ENCODE measurements at regions not wholly inside any gene's neighbourhood (a gene's known extent, or its start where the extent isn't known, plus 50 kb on each side); places are given as distances from the start of the nearest gene placed in this dataset.

GRCh38 chr16:65421596-65421995 is 299.7 kb upstream of the CDH11 start:
- no peaks in the 10 kb centered on the region for H4K20me1 ChIP-seq (ENCODE audit: insufficient read depth, low read length)
- no peaks in the 10 kb centered on the region for H3K79me2 ChIP-seq (ENCODE audit: insufficient read depth, low read length)
- no peak overlapping the region for H3K27ac Mint-ChIP-seq (ENCODE audit: unreplicated experiment)
- no peaks in the 10 kb centered on the region for H3K36me3 Mint-ChIP-seq (ENCODE audit: low read depth, unreplicated experiment)
- H3K9me3 Mint-ChIP-seq (ENCODE audit: unreplicated experiment) = peaks cover 17% of the 10 kb centered on the region
- H2AFZ ChIP-seq (ENCODE audit: low read depth, low read length) = no peak overlapping the region
- no peaks in the 10 kb centered on the region for H3K4me1 ChIP-seq (ENCODE audit: insufficient read depth, low read length)
- H3K27me3 Mint-ChIP-seq (ENCODE audit: low read depth, unreplicated experiment) = peaks cover 9% of the 10 kb centered on the region
- H3K4me2 ChIP-seq (ENCODE audit: low read length) = no peak overlapping the region
- H3K36me3 ChIP-seq (ENCODE audit: insufficient read depth, low read length) = no peaks in the 10 kb centered on the region
- no peaks in the 10 kb centered on the region for H3K27me3 ChIP-seq (ENCODE audit: insufficient read depth, low read length)
- no peak overlapping the region for H3K4me3 Mint-ChIP-seq (ENCODE audit: unreplicated experiment)
- no peak for DNase-seq (ENCODE audit: low read depth)
- TF ChIP-seq EZH2 (IDR thresholded peaks at IDR 0.05; ENCODE audit: insufficient read depth, low read length) = no peak
- TF ChIP-seq CTCF (IDR thresholded peaks at IDR 0.05; ENCODE audit: insufficient read depth, low read depth, low read length) = no peak
- H3K4me3 ChIP-seq (ENCODE audit: insufficient read depth, low read depth, low read length) = no peak overlapping the region
- H3K9me3 ChIP-seq (ENCODE audit: insufficient read depth, low read depth, low read length) = peaks cover 10% of the 10 kb centered on the region
- no peak for FAIRE-seq
- no peak overlapping the region for H3K9ac ChIP-seq (ENCODE audit: low read length)
- H3K4me1 Mint-ChIP-seq (ENCODE audit: low read depth, unreplicated experiment) = peaks cover 19% of the 10 kb centered on the region
- no peak overlapping the region for H3K27ac ChIP-seq (ENCODE audit: low read depth, low read length)

GRCh38 chr16:65418435-65418834 is 296.6 kb upstream of the CDH11 start:
- Mint-ChIP-seq H3K4me1 (ENCODE audit: low read depth, unreplicated experiment) (peaks cover 38% of the 10 kb centered on the region), H3K27me3 (ENCODE audit: low read depth, unreplicated experiment) (peaks cover 5% of the 10 kb centered on the region), H3K36me3 (ENCODE audit: low read depth, unreplicated experiment) (no peaks in the 10 kb centered on the region), H3K4me3 (ENCODE audit: unreplicated experiment) (no peak overlapping the region), H3K27ac (ENCODE audit: unreplicated experiment) (peak overlapping the region; percentile 30), H3K9me3 (ENCODE audit: unreplicated experiment) (peaks cover 17% of the 10 kb centered on the region)
- H2AFZ ChIP-seq (ENCODE audit: low read depth, low read length) = no peak overlapping the region
- H3K4me3 ChIP-seq (ENCODE audit: insufficient read depth, low read depth, low read length) = no peak overlapping the region
- FAIRE-seq (no peak), DNase-seq (ENCODE audit: low read depth) (peak; percentile 20)
- H3K4me2 ChIP-seq (ENCODE audit: low read length) = no peak overlapping the region
- no peaks in the 10 kb centered on the region for H3K79me2 ChIP-seq (ENCODE audit: insufficient read depth, low read length)
- H3K4me1 ChIP-seq (ENCODE audit: insufficient read depth, low read length) = peaks cover 17% of the 10 kb centered on the region
- H3K9me3 ChIP-seq (ENCODE audit: insufficient read depth, low read depth, low read length) = peaks cover 10% of the 10 kb centered on the region
- H3K9ac ChIP-seq (ENCODE audit: low read length) = no peak overlapping the region
- no peaks in the 10 kb centered on the region for H4K20me1 ChIP-seq (ENCODE audit: insufficient read depth, low read length)
- no peaks in the 10 kb centered on the region for H3K36me3 ChIP-seq (ENCODE audit: insufficient read depth, low read length)
- H3K27me3 ChIP-seq (ENCODE audit: insufficient read depth, low read length) = no peaks in the 10 kb centered on the region
- TF ChIP-seq EZH2 (IDR thresholded peaks at IDR 0.05; ENCODE audit: insufficient read depth, low read length) (no peak), CTCF (IDR thresholded peaks at IDR 0.05; ENCODE audit: insufficient read depth, low read depth, low read length) (no peak)
- no peak overlapping the region for H3K27ac ChIP-seq (ENCODE audit: low read depth, low read length)

- FAIRE-seq (peak; percentile 29), DNase-seq (ENCODE audit: low read depth) (peak; percentile 90)
- peaks cover 5% of the 10 kb centered on the region for H3K27me3 Mint-ChIP-seq (ENCODE audit: low read depth, unreplicated experiment)
- Histone ChIP-seq H4K20me1 (ENCODE audit: insufficient read depth, low read length) (no peaks in the 10 kb centered on the region), H3K79me2 (ENCODE audit: insufficient read depth, low read length) (no peaks in the 10 kb centered on the region), H3K4me3 (ENCODE audit: insufficient read depth, low read depth, low read length) (no peak overlapping the region), H2AFZ (ENCODE audit: low read depth, low read length) (no peak overlapping the region), H3K9ac (ENCODE audit: low read length) (no peak overlapping the region), H3K27me3 (ENCODE audit: insufficient read depth, low read length) (no peaks in the 10 kb centered on the region), H3K36me3 (ENCODE audit: insufficient read depth, low read length) (no peaks in the 10 kb centered on the region), H3K27ac (ENCODE audit: low read depth, low read length) (peak overlapping the region; percentile 3), H3K9me3 (ENCODE audit: insufficient read depth, low read depth, low read length) (peaks cover 10% of the 10 kb centered on the region), H3K4me1 (ENCODE audit: insufficient read depth, low read length) (peaks cover 22% of the 10 kb centered on the region), H3K4me2 (ENCODE audit: low read length) (peak overlapping the region; percentile 35)
- peaks cover 57% of the 10 kb centered on the region for H3K4me1 Mint-ChIP-seq (ENCODE audit: low read depth, unreplicated experiment)
- H3K36me3 Mint-ChIP-seq (ENCODE audit: low read depth, unreplicated experiment) = no peaks in the 10 kb centered on the region
- peaks cover 14% of the 10 kb centered on the region for H3K9me3 Mint-ChIP-seq (ENCODE audit: unreplicated experiment)
- H3K27ac Mint-ChIP-seq (ENCODE audit: unreplicated experiment) = peak overlapping the region; percentile 45
- TF ChIP-seq EZH2 (IDR thresholded peaks at IDR 0.05; ENCODE audit: insufficient read depth, low read length) (no peak), CTCF (IDR thresholded peaks at IDR 0.05; ENCODE audit: insufficient read depth, low read depth, low read length) (no peak)
- H3K4me3 Mint-ChIP-seq (ENCODE audit: unreplicated experiment) = no peak overlapping the region
Observed at GRCh38 chr16:65415460-65415859, 293.6 kb upstream of the CDH11 start.
